Keratinocyte (primary cell): ENCODE measurements at regions not wholly inside any gene's neighbourhood (a gene's known extent, or its start where the extent isn't known, plus 50 kb on each side); places are given as distances from the start of the nearest gene placed in this dataset.

Experiments used
- EZH2 ChIP-seq: IDR thresholded peaks from one replicate; pipeline ENCODE4 v1.6.1; 2012; ENCODE audit warnings: inconsistent platforms, mild to moderate bottlenecking, low read length, moderate library complexity
- TF ChIP-seq, protein P1 (sequence below), 3 experiments: IDR thresholded peaks in 1 of 3; conservative IDR thresholded peaks in 1 of 3; optimal IDR thresholded peaks in 1 of 3; 2 replicates in 2 of 3; 3 replicates in 1 of 3; pipeline versions ENCODE3 to v1.5.1; 2011; ENCODE audit warnings: low read length in 3 of 3, mild to moderate bottlenecking in 3 of 3, moderate library complexity in 2 of 3, control low read depth in 1 of 3, inconsistent platforms in 1 of 3; ENCODE audit not compliant: insufficient read depth in 2 of 3; ENCODE audit errors: extremely low read depth in 1 of 3

GRCh38 chr16:86819533-86819892, 241.2 kb downstream of the FOXL1 start:
- TF ChIP-seq, protein P1, sequence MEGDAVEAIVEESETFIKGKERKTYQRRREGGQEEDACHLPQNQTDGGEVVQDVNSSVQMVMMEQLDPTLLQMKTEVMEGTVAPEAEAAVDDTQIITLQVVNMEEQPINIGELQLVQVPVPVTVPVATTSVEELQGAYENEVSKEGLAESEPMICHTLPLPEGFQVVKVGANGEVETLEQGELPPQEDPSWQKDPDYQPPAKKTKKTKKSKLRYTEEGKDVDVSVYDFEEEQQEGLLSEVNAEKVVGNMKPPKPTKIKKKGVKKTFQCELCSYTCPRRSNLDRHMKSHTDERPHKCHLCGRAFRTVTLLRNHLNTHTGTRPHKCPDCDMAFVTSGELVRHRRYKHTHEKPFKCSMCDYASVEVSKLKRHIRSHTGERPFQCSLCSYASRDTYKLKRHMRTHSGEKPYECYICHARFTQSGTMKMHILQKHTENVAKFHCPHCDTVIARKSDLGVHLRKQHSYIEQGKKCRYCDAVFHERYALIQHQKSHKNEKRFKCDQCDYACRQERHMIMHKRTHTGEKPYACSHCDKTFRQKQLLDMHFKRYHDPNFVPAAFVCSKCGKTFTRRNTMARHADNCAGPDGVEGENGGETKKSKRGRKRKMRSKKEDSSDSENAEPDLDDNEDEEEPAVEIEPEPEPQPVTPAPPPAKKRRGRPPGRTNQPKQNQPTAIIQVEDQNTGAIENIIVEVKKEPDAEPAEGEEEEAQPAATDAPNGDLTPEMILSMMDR (optimal IDR thresholded peaks at IDR 0.05 in 1 of 3, IDR thresholded peaks at IDR 0.05 in 1 of 3, conservative IDR thresholded peaks at IDR 0.05 in 1 of 3; ENCODE audit: extremely low read depth in 1 of 3, insufficient read depth in 2 of 3, low read length in 3 of 3) = peak in 1 of 3 experiments; percentile 19
- TF ChIP-seq EZH2 = no peak
